Spleen (tissue), 11 donors: ENCODE measurements at regions not wholly inside any gene's neighbourhood (a gene's known extent, or its start where the extent isn't known, plus 50 kb on each side); places are given as distances from the start of the nearest gene placed in this dataset.

Source experiments
- DNase-seq: peaks from one replicate; pipeline ENCODE4 v3.0.0-alpha.2; 2020
- H3K27ac ChIP-seq, 8 donors: fragments of 200-600 bp; sonication (generic) in 7 of 8; 1 replicate in 4 of 8; 2 replicates in 4 of 8; pipeline versions ENCODE4 v1.5.0 to v1.8.0; 2016 to 2021; ENCODE audit warnings: inconsistent platforms in 4 of 8, mild to moderate bottlenecking in 4 of 8, moderate library complexity in 1 of 8
- H3K27me3 ChIP-seq, 7 donors: fragments of 200-600 bp; sonication (generic) in 6 of 7; replicated peaks in 1 of 7; 1 replicate in 4 of 7; 2 replicates in 3 of 7; pipeline versions ENCODE4 v1.5.0 to v1.8.0; 2016 to 2021; ENCODE audit warnings: inconsistent platforms in 3 of 7, mild to moderate bottlenecking in 1 of 7
- H3K36me3 ChIP-seq, 6 donors: fragments of 200-600 bp; sonication (generic) in 5 of 6; 1 replicate in 4 of 6; 2 replicates in 2 of 6; pipeline versions ENCODE4 v1.5.0 to v1.8.0; 2016 to 2021; ENCODE audit warnings: inconsistent platforms in 2 of 6
- H3K4me1 ChIP-seq, 6 donors: fragments of 200-600 bp; sonication (generic) in 5 of 6; 1 replicate in 3 of 6; 2 replicates in 3 of 6; pipeline versions ENCODE4 v1.5.0 to v1.8.0; 2016 to 2021; ENCODE audit warnings: inconsistent platforms in 3 of 6
- H3K4me3 ChIP-seq, 8 donors: fragments of 200-600 bp; sonication (generic) in 7 of 8; 1 replicate in 4 of 8; 2 replicates in 4 of 8; pipeline versions ENCODE4 v1.5.0 to v1.8.0; 2016 to 2021; ENCODE audit warnings: inconsistent platforms in 4 of 8, mild to moderate bottlenecking in 4 of 8, moderate library complexity in 2 of 8
- H3K9me3 ChIP-seq, 8 donors: fragments of 200-600 bp; sonication (generic) in 7 of 8; 1 replicate in 4 of 8; 2 replicates in 4 of 8; pipeline versions ENCODE4 v1.5.0 to v1.8.0; 2016 to 2021; ENCODE audit warnings: inconsistent platforms in 4 of 8
- POLR2A ChIP-seq, 3 donors: fragments of 450-650 bp; IDR thresholded peaks; one replicate each; pipeline ENCODE4 v1.5.1; 2017; ENCODE audit warnings: antibody characterized with exemption in 3 of 3, mild to moderate bottlenecking in 1 of 3
- POLR2AphosphoS5 ChIP-seq, 3 donors: sonication (generic); formaldehyde crosslinking; IDR thresholded peaks; one replicate each; pipeline ENCODE4 v1.5.1; 2017; ENCODE audit warnings: antibody characterized with exemption in 3 of 3
- WGBS, 5 donors: extraction: QIAGEN DNeasy Blood & Tissue Kit in 3 of 5; methylation state at CpG; one replicate each; pipeline versions ENCODE4 v1.1.5 to v1.1.7; 2013 to 2018; 5-methylcytosine and 5-hydroxymethylcytosine counted together
- intact Hi-C: fragments of 100-400 bp; cut with DNase I; formaldehyde crosslinking; loops from one replicate; pipeline ENCODE4 v1.15.0; 2023; ENCODE audit warnings: low total_unique reads
- TF ChIP-seq, protein P1 (sequence below), 11 experiments: fragments of 200-600 bp in 7 of 11; fragments of 450-650 bp in 4 of 11; sonication (generic) in 4 of 11; IDR thresholded peaks in 8 of 11; conservative IDR thresholded peaks in 3 of 11; 1 replicate in 7 of 11; 2 replicates in 4 of 11; pipeline versions ENCODE4 v1.4.0 to v1.8.0; 2016 to 2021; ENCODE audit warnings: antibody characterized with exemption in 11 of 11, inconsistent platforms in 4 of 11, mild to moderate bottlenecking in 1 of 11
- donor health status: healthy with polysubstance abuse.
- donor health status: DM: no; HTN: no; CAD: no; lungs with moderate emphysema.
- donor health status: DM: no; HTN: no; CAD: no.
- donor health status: Bipolar disorder and iron deficiency.
- donor health status: healthy.
- donor health status: DM: no; HTN: no; CAD: no.
- donor health status: DM: yes; HTN: yes; CAD: no.

DNA sequence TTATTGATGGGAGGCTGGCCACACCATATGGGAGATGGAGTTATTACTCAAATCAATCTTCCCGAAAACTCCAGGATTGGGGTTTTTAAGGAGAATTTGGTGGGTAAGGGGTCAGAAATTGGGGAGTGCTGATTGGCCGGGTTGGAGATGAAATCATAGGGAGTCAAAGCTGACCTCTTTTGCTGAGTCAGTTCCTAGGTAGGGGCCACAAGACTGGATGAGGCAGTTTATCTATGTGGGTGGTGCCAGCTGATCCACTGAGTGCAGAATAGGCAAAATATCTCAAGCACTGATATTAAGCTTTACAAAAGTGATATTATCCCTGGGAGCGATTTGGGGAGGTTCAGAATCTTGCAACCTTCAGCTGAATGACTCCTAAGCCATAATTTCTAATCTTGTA lies 75.7 kb upstream of the CLINT1 start:
- no peaks in the 10 kb centered on the region for H3K4me1 ChIP-seq
- no peaks in the 10 kb centered on the region for H3K36me3 ChIP-seq
- peaks cover 0 to 25% (median 16%) of the 10 kb centered on the region in 8 donors for H3K9me3 ChIP-seq
- H3K27me3 ChIP-seq, result no peaks in the 10 kb centered on the region
- TF ChIP-seq POLR2AphosphoS5 (IDR thresholded peaks at IDR 0.05) (no peak), POLR2A (IDR thresholded peaks at IDR 0.05) (no peak)
- TF ChIP-seq, protein P1, sequence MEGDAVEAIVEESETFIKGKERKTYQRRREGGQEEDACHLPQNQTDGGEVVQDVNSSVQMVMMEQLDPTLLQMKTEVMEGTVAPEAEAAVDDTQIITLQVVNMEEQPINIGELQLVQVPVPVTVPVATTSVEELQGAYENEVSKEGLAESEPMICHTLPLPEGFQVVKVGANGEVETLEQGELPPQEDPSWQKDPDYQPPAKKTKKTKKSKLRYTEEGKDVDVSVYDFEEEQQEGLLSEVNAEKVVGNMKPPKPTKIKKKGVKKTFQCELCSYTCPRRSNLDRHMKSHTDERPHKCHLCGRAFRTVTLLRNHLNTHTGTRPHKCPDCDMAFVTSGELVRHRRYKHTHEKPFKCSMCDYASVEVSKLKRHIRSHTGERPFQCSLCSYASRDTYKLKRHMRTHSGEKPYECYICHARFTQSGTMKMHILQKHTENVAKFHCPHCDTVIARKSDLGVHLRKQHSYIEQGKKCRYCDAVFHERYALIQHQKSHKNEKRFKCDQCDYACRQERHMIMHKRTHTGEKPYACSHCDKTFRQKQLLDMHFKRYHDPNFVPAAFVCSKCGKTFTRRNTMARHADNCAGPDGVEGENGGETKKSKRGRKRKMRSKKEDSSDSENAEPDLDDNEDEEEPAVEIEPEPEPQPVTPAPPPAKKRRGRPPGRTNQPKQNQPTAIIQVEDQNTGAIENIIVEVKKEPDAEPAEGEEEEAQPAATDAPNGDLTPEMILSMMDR (IDR thresholded peaks at IDR 0.05 in 8 of 11, conservative IDR thresholded peaks at IDR 0.05 in 3 of 11), result no peak
- no peak for DNase-seq
- no peak overlapping the region for H3K27ac ChIP-seq
- 85 to 96% (median 95%) methylated on average over 3 of the region's 3 CpGs for WGBS, 5 donors
- intact Hi-C loops, result no loop called here
- no peak overlapping the region for H3K4me3 ChIP-seq

DNA sequence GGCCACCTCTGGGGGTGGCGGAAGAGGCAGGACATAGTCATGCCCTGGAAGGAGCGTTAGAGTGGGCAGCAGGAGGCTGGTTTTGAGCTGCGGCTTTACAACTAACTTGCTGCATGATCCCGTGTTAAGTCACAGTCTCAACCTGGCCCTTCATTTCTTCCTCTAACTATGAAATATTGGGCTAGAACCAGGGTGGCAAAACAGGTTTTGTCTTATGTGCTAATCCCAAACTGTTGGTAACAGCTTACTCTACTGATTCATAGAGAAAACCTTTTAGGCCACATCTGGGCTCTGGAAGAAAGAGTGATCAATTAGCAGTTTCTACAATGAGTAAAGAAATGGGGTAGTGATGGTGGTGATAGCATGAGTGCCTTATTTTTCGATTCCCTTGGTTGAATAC lies 74.1 kb upstream of the CLINT1 start:
- no peak for DNase-seq
- Histone ChIP-seq H3K4me1 (no peaks in the 10 kb centered on the region), H3K27ac (no peak overlapping the region), H3K4me3 (no peak overlapping the region), H3K27me3 (no peaks in the 10 kb centered on the region), H3K36me3 (no peaks in the 10 kb centered on the region), H3K9me3 (peaks cover 0 to 25% (median 16%) of the 10 kb centered on the region in 8 donors)
- TF ChIP-seq, protein P1 (IDR thresholded peaks at IDR 0.05 in 8 of 11, conservative IDR thresholded peaks at IDR 0.05 in 3 of 11), result no peak
- TF ChIP-seq POLR2A (IDR thresholded peaks at IDR 0.05) (no peak), POLR2AphosphoS5 (IDR thresholded peaks at IDR 0.05) (no peak)
- 84 to 95% (median 92%) methylated on average over 5 of the region's 5 CpGs for WGBS, 5 donors
- intact Hi-C loops, result no loop called here

- H3K4me3 ChIP-seq, result no peak overlapping the region
- 48 to 71% (median 56%) methylated on average over 7 of the region's 7 CpGs for WGBS, 5 donors
- no peak for DNase-seq
- TF ChIP-seq POLR2AphosphoS5 (IDR thresholded peaks at IDR 0.05), result no peak
- no peak for TF ChIP-seq POLR2A (IDR thresholded peaks at IDR 0.05)
- TF ChIP-seq, protein P1 (IDR thresholded peaks at IDR 0.05 in 8 of 11, conservative IDR thresholded peaks at IDR 0.05 in 3 of 11), result no peak
- no peak overlapping the region for H3K27ac ChIP-seq
- H3K36me3 ChIP-seq, result no peaks in the 10 kb centered on the region
- intact Hi-C loops, result no loop called here
- H3K4me1 ChIP-seq, result no peaks in the 10 kb centered on the region
- H3K9me3 ChIP-seq, result peaks cover 0 to 20% (median 13%) of the 10 kb centered on the region in 8 donors
- H3K27me3 ChIP-seq, result no peaks in the 10 kb centered on the region
These were observed 71.8 kb upstream of the CLINT1 start for GRCh38 chr5:157930710-157931109.

DNA sequence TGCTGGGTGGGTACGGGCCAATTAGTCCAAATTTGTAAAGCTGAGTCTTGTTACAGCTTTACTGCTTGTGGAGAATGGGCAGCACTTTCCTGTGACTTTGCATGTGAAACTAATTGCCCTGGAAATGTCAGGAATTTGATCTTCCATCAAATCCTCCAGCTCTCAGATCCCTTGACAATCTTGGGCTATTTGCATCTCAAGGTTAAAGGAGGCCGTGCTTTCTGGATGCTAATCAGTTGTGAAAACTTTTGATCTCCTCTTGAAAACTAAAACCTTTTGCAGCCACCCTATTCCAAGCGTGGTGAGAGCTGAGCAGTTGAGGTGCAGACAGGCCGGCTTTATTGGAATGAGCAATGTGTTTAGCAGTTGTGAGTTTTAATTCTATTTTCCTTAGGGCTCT lies 68.0 kb upstream of the CLINT1 start:
- H3K4me1 ChIP-seq, result no peaks in the 10 kb centered on the region
- no peaks in the 10 kb centered on the region for H3K27me3 ChIP-seq
- TF ChIP-seq POLR2AphosphoS5 (IDR thresholded peaks at IDR 0.05), result no peak
- TF ChIP-seq POLR2A (IDR thresholded peaks at IDR 0.05), result no peak
- TF ChIP-seq, protein P1 (IDR thresholded peaks at IDR 0.05 in 8 of 11, conservative IDR thresholded peaks at IDR 0.05 in 3 of 11), result no peak
- H3K4me3 ChIP-seq, result no peak overlapping the region
- intact Hi-C loops, result no loop called here
- H3K9me3 ChIP-seq, result no peaks in the 10 kb centered on the region
- 82 to 96% (median 87%) methylated on average over 4 of the region's 4 CpGs for WGBS, 5 donors
- no peak overlapping the region for H3K27ac ChIP-seq
- no peaks in the 10 kb centered on the region for H3K36me3 ChIP-seq
- no peak for DNase-seq
